K562 (cell line): ENCODE measurements at regions not wholly inside any gene's neighbourhood (a gene's known extent, or its start where the extent isn't known, plus 50 kb on each side); places are given as distances from the start of the nearest gene placed in this dataset.

Experiments
- CTCF ChIP-seq, 3 experiments: IDR thresholded peaks in 2 of 3; conservative IDR thresholded peaks in 1 of 3; 2 replicates each; pipeline ENCODE4 v1.5.1; 2011 to 2012; ENCODE audit warnings: low read length in 3 of 3, mild to moderate bottlenecking in 3 of 3, control low read depth in 2 of 3, improper control_type of control experiment in 1 of 3, inconsistent platforms in 1 of 3, low read depth in 1 of 3, mixed read lengths in 1 of 3, moderate library complexity in 1 of 3; ENCODE audit not compliant: insufficient read depth in 2 of 3
- ZNF232 ChIP-seq: sonication (generic); formaldehyde crosslinking; IDR thresholded peaks from 2 replicates; pipeline ENCODE4 v1.8.0; 2022; ENCODE audit warnings: mild to moderate bottlenecking, missing genetic modification reagents

DNA sequence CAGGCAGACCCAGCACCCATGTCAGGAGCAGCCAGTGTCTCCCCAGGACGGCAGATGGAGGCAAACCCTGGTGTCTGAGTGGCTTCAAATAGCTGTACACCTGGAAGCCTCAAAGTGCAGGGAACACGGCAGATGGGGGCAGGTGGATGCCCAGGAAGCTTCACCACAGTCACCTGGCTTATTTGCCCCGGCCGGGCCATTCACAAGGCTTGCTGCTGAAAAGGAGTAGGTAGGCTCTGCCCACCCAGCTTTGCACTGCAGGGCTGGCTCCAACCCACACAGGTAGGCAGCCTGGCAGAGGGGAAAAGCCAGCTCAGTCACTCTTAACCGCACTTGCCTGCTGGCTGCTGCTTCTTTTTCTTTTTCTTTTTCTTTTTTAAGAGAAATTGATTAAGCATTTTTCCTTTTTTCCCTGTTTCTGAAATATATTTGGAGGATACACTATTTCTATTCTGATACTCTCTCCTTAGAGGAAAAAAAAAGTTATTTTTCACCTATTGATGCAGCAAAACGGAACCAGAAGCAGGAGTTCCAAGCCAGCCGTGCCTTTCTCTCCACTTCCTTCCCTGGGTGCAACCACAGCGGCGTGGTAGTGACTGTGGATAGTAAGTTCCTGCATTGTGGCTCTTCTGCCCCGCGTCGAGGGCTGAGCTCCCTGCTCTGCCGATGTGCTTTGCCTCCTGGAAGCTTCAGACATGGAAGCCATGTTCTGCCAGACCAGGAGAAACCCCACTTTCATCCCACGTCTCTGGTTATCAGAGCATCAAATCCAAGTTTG, 118.3 kb downstream of the KLF6 start:
- no peak for TF ChIP-seq CTCF (IDR thresholded peaks at IDR 0.05 in 2 of 3, conservative IDR thresholded peaks at IDR 0.05 in 1 of 3; ENCODE audit: insufficient read depth in 2 of 3, low read depth in 1 of 3, low read length in 3 of 3)
- no peak for TF ChIP-seq ZNF232 (CRISPR knock-in tag)
